Panc1 (cell line): ENCODE measurements at regions not wholly inside any gene's neighbourhood (a gene's known extent, or its start where the extent isn't known, plus 50 kb on each side); places are given as distances from the start of the nearest gene placed in this dataset.

Experiments
- POLR2AphosphoS5 ChIP-seq: IDR thresholded peaks from 2 replicates; pipeline ENCODE4 v1.6.1; 2012; ENCODE audit warnings: mild to moderate bottlenecking, low read depth, low read length, moderate library complexity
- SIN3A ChIP-seq: IDR thresholded peaks from 2 replicates; pipeline ENCODE4 v1.6.1; 2012; ENCODE audit warnings: low read depth, mild to moderate bottlenecking, low read length, moderate library complexity, borderline replicate concordance; ENCODE audit not compliant: insufficient read depth
- TF ChIP-seq, protein P1 (sequence below): fragments of 450-650 bp; IDR thresholded peaks from 2 replicates; pipeline ENCODE4 v1.5.1; 2017; ENCODE audit warnings: mild to moderate bottlenecking

DNA sequence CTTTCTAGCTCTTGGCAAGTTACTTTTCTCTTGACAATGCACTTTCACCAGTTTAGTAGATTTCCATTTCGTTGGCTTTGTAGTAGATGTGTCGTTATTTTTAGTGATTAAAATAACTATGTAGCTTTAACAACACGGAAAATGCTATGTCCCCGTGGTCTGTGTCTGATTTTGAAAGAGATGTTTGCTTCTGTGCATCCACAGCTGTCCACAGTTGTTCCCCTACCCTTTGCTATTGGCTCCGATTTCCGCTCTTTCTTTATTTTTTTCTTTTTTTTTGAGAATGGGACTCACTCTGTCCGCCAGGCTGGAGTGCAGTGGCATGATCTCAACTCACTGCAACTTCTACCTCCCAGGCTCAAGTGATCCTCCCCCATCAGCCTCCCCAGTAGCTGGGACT is 533.9 kb downstream of the IRX1 start:
- TF ChIP-seq, protein P1, sequence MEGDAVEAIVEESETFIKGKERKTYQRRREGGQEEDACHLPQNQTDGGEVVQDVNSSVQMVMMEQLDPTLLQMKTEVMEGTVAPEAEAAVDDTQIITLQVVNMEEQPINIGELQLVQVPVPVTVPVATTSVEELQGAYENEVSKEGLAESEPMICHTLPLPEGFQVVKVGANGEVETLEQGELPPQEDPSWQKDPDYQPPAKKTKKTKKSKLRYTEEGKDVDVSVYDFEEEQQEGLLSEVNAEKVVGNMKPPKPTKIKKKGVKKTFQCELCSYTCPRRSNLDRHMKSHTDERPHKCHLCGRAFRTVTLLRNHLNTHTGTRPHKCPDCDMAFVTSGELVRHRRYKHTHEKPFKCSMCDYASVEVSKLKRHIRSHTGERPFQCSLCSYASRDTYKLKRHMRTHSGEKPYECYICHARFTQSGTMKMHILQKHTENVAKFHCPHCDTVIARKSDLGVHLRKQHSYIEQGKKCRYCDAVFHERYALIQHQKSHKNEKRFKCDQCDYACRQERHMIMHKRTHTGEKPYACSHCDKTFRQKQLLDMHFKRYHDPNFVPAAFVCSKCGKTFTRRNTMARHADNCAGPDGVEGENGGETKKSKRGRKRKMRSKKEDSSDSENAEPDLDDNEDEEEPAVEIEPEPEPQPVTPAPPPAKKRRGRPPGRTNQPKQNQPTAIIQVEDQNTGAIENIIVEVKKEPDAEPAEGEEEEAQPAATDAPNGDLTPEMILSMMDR = no peak
- TF ChIP-seq POLR2AphosphoS5 (no peak), SIN3A (no peak)
